Tongue (tissue), 1 donor: ENCODE measurements at regions not wholly inside any gene's neighbourhood (a gene's known extent, or its start where the extent isn't known, plus 50 kb on each side); places are given as distances from the start of the nearest gene placed in this dataset.

Experiments
- DNase-seq: peaks from one replicate; pipeline ENCODE4 v3.0.0-alpha.2; 2015

DNA sequence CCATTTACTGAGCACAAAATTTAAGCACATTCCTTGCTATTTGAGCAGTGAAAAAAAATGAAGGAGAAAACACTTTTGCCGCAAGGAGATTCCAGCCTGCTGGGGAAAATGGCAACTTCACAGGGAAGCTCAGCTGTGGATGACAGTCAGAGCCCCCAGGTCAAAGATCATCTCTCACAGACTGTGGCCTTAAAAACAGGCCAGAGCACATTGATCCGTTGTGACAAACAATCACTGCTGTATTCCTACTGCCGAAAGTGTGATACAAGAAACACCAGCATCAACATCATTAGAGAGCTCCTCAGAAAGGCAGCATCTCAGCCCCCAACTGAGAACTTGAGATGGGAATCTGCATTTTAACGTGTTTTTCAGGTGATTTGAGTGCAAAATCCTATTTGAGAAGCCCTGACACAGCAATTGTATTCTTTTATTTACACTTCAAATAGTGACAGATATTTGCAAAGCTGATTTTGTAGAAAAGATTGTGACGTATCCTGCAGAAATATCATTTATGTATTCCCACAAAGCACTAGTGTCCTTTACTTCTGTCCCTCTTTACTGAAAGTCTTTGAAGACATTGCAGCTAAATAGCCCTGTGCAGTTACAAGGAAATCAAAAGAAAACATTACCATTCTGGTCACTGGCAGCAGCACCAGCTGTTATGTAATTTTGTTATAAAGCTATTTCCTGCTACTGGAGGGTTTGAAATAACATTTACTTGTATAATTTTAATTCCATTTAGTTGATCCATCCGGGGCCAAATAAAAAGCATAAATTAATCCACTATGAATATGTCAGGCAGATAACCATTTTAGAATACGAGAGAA is 652.0 kb downstream of the LIG4 start:
- no peak for DNase-seq

DNA sequence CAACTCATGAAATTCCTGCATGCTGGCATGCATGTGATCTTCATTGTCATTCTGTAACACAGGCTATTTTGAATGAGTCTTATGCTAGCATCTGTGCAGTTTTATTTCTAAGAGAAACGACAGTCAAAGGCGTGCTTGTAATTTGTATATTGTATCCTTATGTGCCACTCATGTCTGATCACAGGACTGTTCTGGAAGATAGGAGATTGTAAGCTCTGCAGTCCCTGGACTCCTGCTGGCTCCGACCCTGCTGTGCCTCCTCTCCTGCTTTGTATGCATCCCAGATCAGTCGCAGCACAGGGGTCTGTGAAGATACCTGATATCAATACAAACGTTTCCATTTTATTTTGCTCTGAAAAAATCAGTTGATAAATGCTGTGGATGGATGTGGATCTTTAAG is 653.1 kb downstream of the LIG4 start:
- no peak for DNase-seq

DNA sequence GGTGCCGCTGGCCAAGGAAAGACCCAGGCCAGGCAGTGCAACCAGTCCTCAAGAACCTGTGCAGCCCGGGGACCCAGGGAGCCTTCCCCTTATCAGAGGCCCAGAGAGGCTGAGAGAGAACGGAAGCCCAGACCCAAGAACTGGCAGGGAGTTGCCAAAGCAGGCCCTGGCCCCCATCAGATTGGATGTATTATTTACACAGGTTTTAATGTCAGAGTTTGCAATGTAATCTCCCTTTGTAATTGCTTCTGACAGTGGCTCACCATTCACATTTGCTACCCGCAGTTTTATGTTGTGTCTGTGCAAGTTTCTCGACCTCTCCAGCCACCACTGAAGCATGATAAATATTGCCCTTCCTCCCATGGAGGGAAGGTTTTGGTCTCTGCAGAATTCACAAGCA is 660.9 kb downstream of the LIG4 start:
- no peak for DNase-seq

DNA sequence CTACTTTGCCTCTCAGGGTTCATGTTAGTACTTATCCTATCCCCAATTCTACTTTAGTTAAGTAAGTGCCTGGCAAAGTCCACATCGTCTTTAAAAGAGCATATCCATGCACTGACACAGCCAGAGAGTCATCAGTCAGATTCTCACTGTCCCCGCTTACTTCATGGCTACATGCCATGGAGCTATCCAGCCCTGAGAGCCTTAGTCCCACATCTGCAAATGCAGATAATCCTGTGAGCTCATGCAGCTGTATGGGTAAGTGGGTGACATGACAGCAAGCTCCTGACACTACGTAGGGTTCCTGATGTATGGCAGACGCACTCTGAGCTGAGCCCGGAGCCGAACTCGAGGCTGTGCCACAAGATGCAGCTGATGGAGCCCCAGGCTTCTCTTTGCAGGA is 661.5 kb downstream of the LIG4 start:
- DNase-seq: peak; percentile 20

DNA sequence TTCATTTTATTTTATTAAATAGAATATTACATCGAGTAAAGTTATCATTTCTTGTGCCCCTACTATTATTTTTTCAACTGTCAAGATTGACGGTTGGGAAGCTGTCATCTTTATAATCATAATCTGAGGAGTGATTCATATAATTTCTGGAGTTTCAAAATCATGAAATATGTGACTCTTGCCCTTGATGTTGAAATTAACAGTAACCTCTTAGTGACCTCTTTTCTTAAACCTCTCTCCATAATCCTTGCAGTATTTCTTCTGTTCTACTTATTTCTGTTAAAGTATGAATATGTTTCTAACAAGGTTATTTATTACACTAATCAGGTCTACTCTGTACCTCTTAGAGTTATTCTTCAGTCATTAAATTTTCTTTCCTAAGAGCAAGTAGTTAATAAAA is 663.8 kb downstream of the LIG4 start:
- DNase-seq: no peak

DNA sequence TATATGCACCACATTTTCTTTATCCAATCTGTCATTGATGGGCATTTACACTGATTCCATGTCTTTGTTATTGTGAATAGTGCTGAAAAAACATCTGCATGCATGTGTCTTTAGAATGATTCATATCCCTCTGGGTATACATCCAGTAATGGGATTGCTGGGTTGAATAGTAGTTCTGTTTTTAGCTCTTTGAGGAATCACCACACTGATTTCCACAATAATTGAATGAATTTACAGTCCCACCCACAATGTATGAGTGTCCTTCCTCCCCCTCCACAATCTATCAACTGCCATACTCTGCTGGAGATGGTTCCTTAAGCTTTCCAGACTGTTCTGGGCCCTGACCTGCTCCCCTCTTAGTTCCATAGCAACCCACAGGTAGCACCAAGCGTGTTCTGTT is 667.0 kb downstream of the LIG4 start:
- no peak for DNase-seq

DNA sequence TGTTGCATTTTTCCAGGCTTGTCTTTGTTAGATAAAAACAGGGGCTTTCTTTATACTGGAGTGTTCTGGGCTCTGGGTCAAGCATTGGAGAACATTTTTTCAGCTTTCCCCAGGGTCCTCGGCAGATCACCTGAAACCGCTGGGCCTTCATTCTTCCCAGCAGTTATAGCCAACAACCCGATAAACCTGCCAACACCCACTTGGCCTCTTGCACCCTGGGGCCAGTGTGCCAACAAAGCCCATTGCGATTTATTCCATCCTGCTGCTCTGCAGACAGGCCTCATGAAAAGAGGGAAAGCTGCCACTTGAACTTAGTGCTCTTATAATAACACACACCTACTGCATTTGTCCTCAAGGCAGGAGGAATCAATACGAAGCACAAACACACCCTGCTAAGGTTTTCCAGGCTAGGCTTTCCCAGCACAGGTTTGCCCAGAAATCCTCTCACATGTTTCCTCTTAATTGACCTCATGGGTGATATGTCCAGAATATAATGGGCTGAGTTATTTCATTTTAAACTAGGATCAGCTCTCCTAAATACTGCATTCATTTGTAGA is 669.3 kb downstream of the LIG4 start:
- DNase-seq: no peak

DNA sequence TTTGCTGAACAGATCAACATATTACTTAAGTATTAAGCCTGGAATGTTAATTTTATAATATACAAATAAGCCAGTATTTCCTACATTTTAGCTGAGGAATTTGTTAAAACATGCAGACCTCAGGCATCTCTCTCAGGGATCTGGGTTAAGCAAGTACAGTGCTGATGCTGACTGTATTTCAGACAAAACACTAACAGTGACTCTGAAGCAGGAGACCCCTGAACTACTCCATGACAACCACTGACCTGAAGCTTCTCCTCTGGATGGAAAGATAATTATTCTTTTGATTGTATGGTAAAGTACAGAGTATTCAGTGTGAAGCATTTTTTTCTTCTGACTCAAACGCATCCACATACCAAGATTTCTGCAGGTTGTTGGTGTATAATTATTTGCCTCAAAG is 680.8 kb downstream of the LIG4 start:
- no peak for DNase-seq

DNA sequence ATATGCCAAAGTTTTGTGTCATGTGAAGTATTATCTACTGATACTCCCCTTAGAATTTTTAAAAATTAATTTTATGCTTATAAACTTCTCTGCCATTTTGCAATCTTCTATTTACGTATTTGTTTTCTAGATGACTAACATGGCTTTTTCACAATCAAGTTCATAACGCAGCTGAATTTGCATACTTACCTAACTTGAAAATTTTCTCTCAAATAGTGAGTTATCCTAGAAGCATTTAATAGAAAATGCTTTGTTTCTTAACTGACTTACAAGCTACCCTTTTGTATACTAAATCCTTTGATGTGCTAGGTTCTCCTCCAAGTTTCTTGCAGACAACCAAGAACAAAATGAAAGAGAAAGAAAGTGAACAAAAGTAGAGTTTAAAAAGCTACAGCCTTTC is 683.5 kb downstream of the LIG4 start:
- DNase-seq: no peak

DNA sequence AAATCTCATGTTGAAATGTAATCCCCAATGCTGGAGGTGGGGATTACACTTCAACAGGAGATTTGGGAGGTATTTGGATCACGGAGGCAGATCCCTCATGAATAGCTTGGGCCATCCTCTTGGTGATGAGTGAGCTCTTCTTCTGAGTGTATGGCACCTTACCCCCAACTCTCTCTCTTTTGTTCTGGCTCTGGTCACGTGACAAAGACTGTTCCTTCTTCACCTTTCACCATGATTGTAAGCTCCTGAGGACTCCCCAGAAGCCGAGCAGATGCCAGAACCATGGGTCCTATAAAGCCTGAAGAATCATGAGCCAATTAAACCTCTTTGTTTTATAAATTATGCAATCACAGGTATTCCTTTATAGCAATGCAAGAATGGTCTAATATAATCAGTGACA is 684.2 kb downstream of the LIG4 start:
- no peak for DNase-seq

DNA sequence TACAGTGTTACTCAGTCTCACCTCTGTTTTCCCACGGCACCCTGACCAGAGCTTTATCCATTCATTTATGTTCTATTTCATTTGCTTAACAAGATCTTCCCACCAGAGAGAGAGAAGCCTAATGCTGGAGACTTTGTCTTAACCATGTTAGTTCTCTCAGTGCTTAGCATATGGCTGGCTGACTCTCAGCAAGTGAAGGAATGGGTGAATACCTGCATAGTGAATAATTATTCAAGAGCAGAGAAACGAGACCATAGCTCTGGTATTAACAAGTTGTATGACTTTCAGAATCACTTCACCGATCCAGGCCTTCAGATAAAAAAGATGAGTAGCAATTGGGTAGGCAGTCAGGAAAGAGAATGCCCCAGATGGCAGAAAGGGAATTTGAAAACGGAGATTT is 686.3 kb downstream of the LIG4 start:
- no peak for DNase-seq

DNA sequence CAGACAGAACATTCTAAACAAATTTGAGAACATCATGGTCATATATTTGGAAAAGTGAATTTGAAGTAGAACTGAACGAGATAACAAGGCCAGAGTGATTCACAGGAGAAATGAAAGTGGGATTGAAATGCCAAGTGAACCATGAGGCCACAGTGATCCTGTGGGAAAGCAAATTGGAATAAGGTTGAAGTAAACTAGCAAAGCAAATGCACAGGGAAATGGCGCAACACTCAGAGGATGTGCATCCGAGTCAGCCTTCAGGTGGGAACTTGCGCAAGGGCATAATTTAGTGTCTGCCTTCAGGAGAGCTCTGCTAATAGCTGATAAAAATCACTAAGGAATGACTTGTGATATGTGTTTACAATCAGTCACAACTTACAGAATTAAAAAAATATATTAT is 696.6 kb downstream of the LIG4 start:
- no peak for DNase-seq

DNA sequence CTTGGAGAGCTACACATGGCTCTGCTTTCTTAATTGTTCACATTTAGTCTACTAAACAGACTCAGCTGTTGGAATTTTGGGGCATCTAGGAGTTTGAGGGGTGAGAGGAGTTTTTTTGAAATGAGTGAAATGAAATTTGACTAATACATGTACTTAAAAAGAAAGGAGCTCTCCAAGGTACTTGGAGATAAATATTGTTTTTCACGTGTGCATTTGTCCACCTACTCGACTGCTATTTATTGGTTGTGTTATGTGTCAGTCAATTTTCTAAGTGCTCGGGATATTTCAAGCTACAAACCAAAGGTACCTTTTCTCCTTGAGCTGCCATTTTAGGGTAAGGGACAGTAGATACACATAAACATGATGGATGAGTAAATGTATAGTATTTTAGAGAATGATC is 697.0 kb downstream of the LIG4 start:
- DNase-seq: peak; percentile 15

DNA sequence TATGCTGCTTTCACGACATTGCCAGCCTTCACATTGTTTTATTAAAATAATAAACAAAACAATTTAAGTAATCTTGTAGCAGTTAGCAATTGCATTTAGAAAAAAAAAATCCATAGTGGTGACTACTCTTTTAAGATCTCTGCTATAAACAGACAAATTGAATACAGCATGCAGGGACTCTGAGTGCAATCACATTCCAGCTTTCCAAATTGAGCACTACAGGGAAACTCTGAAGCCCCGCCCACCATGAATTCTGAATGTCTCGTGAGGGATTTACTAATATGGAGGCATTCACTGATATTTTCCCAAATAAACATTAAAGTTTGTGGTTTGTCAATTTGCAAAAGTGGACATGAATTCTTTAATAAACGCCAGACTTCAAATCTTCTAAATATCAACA is 698.8 kb downstream of the LIG4 start:
- no peak for DNase-seq

DNA sequence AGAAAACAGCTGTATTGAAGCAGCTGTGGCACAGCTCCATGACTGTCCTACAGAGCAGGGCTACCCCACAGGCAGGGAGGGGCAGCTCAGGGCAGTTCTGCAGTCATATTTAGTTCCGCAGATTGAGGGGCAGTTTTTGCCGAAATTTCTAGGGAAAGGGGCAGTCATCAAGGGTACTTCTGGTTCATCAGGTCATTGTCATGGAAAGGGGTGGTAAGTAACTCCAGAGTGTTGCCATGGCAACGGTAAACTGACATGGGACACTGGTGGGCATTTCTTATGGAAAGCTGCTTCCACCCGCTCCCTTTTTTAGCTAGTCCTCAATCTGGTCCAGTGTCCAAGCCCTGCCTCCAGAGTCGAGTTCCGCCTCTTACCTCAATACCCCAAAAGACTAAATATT is 702.8 kb downstream of the LIG4 start:
- DNase-seq: no peak

DNA sequence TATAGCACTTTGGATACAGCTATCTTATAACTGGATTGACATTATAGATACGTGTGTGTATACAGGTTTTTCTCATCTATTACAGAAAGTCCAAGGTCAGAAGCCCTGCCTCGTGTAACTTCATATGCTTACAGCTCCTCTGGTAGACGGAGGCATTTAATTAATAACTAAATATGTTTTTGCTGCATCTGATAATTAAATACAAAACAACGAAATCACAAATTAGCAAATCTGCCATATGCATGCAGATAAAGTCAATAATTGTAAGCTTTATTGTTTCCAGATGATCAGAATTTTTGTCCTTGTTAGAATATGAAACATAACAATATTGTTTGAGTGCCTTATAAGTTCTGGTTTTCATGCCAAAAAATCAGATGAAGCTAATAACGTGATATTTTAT is 717.7 kb downstream of the LIG4 start:
- no peak for DNase-seq

DNA sequence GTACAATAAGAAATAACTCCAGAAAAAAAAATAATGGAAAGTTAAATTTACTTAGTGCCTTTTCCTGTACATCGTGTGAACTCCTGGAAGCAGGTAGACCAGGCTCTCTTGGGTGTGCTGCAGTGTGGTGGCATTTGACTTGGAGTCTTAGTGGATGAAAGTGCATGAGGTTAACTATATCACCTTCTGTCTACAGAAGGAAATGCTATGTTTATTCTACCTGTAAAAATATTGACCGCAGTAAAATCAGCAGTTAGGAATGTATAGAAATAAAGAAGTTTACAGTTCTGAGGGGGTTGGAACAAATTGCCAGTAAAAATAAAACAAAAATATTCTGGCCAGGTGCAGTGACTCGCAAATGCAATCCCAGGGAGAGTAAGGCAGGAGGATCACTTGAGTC is 722.1 kb downstream of the LIG4 start:
- DNase-seq: peak; percentile 2

DNA sequence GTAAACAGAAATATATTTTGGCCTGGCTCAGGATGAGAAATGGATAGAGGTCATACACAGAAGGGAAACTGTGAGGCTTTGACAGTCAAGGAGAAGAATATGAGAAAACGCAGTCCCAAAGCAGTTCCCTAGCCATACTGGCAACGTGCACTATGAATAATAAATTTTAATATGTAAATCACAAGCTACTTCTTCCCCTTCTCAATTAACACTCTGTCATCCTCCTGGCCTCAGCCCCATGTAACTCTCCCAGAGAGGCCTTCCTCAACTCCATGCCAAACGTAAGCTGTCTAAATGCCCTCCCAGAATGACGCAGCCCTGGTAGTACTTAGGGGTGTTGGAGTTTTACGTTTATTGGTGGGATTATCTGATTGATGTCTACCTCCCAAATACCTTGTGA is 732.6 kb downstream of the LIG4 start:
- no peak for DNase-seq

DNA sequence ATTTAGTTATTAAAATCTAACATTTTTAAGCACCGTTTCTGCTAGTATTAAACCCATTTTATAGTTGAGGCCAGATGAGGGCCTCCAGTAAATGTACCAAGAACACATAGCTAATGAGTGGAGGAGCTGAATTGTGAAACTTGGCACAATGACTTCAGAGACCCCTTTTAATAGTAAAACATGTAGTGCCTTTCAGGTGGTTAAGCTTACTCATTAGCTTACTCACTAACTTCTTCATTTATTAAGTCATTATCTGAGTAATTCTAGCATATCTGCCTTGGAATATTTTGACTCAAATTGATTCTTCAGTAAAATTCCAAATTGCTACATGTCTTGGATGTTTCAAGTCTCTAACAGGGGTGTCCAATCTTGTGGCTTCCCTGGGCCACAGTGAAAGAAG is 735.2 kb downstream of the LIG4 start:
- no peak for DNase-seq

DNA sequence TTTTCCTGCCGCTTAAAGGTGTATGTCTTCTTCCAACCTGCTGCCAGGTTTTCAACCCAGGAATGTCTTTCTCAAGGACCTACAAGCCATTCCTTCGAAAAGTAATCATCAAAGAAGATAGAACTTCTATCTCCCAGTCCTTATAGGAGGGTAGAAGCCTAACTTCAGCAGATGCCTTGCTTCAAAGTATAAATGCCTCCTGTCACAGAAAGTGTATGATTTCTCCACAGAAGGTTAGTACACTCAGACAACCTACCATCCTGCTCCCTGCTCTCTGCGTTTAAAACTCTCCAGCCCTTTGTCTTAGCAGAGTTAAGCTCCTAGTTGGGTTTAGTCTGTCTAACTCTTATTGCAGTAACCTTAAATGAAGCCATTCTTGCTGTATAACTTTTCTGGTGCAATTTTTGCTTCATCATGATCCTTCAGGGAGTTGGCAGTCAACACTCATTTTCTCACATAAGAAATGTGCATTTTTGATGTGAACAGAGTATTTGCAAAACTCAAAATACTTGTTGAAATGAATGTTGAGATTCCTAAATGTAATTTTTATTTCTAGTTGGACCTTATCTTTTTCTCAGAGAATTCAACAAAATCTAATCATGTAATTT is 737.5 kb downstream of the LIG4 start:
- no peak for DNase-seq

DNA sequence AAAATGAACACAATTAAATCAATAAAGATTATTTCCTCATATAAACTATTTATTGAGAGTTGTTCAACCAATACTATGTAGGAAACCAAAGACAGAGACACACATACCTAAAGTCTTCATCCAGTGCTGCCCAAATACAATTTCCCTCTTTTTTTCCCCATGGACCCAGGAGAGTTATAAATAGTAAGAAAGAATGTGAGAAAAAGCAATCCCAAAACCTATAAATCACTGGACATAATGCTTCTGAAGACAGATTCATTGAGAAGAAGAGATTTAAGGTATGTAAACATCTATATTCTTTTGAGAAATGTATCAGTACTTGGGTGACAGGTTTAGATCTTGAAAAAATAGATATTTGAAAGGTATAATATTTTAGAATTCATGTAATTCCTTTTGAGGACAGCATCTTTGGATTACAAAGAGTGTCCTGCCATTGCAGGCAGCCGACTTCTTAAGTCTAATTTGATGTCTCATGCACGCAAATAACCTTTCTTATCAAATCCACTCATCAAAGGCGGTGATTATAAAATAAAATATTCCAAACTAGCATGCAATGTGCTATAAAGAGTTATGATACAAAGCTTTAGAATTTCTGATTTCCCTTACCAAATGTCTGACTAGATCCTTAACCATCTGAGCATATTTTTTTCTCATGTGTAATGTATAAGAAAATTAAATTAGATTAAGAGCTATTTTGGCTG is 739.4 kb downstream of the LIG4 start:
- no peak for DNase-seq

DNA sequence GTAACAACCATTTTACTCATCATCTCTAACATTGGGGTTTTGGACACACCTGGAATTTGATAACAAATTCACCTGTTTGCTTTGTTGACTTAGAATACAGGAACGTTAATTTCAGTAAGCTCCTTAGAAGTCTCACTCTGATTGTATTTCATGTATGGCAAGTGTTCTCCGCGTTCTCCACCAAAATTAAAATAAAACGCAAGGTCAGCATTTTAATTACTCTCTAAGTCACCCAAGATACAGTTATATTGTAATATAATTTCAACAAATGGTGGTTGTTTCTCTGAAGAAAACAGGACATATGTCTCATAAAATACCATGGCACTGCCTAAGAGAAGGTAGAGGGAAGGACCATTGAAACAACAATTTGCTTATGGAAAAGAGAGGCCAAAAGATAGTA is 742.1 kb downstream of the LIG4 start:
- DNase-seq: no peak

DNA sequence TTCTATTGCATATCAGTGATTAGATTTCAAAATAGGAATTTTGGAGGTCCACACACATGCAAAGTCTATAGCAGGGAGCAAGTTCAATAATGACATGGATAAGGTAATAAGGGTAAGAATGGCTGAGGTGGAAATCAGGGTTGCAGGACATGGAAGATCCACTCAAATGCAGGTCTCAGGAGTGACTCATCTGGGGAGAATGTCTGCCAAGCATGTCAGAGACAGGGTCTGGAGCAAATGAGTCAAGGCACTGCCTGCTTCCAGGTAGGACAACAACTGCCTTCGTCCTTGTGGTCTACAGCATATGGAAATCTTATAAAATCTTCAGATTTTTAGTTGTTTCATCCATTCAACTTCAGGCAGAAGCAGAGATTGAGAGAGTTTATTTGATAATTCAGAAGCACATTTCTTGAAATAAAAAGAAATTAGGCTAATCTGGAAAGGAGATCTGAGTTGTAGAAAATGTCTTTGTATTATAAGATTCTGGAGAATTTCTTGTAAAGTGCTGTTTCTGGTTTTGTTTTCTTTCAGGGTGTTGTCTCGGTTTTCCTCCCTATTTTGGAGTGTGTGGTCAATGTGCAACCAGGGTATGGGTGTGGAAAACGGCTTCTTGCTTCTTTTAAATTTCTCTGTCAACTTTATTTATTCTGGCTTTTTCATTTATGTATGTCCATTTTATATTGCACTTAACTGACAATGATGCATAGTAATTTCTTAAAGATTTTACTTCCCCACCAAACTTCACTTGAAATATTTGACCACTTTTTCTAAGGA is 748.8 kb downstream of the LIG4 start:
- DNase-seq: no peak
